Colonic mucosa (tissue), 4 donors: ENCODE measurements at regions not wholly inside any gene's neighbourhood (a gene's known extent, or its start where the extent isn't known, plus 50 kb on each side); places are given as distances from the start of the nearest gene placed in this dataset.

Experiments used
- DNase-seq: peaks from one replicate; pipeline ENCODE4 v3.0.0-alpha.2; 2020
- H3K27ac ChIP-seq: fragments of 200-600 bp; one replicate; pipeline ENCODE4 v1.8.0; 2021
- H3K27me3 ChIP-seq: fragments of 200-600 bp; one replicate; pipeline ENCODE4 v1.8.0; 2021
- H3K36me3 ChIP-seq: fragments of 200-600 bp; one replicate; pipeline ENCODE4 v1.8.0; 2021
- H3K4me1 ChIP-seq: fragments of 200-600 bp; one replicate; pipeline ENCODE4 v1.8.0; 2021; ENCODE audit warnings: mild to moderate bottlenecking
- H3K4me3 ChIP-seq: fragments of 200-600 bp; one replicate; pipeline ENCODE4 v1.8.0; 2021
- H3K9ac ChIP-seq, 2 donors: one replicate each; pipeline ENCODE4 v1.7.0; 2013; ENCODE audit warnings: control low read depth in 2 of 2, low read depth in 2 of 2, low read length in 2 of 2
- H3K9me3 ChIP-seq: fragments of 200-600 bp; one replicate; pipeline ENCODE4 v1.8.0; 2021
- intact Hi-C: fragments of 100-400 bp; cut with DNase I; formaldehyde crosslinking; loops from one replicate; pipeline ENCODE4 v1.14.1; 2022
- TF ChIP-seq, protein P1 (sequence below): fragments of 200-600 bp; IDR thresholded peaks from one replicate; pipeline ENCODE4 v1.8.0; 2022; ENCODE audit warnings: antibody characterized with exemption, mild to moderate bottlenecking
- donor health status: healthy.
- donor health status: DM: no; HTN: no; CAD: no.
- donor health status: DM: no; HTN: no; CAD: no.

DNA sequence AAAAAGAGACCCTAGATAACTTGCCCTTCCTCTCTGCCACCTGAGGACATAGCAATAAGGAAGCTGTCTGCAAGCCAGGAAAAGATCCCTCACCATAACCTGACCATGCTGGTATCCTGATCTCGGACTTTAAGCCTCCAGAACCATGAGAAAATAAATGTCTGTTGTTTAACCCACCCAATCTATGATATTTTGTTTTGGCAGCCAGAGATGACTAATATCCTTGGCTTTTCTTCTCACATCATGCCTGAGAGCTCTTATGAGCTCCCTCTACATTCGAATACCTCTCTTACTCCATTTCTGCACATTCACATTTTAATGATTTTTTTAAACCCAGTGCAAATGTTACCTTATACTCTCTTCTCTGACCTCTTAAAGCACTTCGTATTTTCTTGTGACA is 214.0 kb upstream of the CHRM2 start:
- Histone ChIP-seq H3K27me3 (no peaks in the 10 kb centered on the region), H3K9ac (no peak overlapping the region), H3K9me3 (no peaks in the 10 kb centered on the region), H3K4me1 (no peaks in the 10 kb centered on the region), H3K27ac (no peak overlapping the region), H3K36me3 (no peaks in the 10 kb centered on the region), H3K4me3 (no peak overlapping the region)
- TF ChIP-seq, protein P1, sequence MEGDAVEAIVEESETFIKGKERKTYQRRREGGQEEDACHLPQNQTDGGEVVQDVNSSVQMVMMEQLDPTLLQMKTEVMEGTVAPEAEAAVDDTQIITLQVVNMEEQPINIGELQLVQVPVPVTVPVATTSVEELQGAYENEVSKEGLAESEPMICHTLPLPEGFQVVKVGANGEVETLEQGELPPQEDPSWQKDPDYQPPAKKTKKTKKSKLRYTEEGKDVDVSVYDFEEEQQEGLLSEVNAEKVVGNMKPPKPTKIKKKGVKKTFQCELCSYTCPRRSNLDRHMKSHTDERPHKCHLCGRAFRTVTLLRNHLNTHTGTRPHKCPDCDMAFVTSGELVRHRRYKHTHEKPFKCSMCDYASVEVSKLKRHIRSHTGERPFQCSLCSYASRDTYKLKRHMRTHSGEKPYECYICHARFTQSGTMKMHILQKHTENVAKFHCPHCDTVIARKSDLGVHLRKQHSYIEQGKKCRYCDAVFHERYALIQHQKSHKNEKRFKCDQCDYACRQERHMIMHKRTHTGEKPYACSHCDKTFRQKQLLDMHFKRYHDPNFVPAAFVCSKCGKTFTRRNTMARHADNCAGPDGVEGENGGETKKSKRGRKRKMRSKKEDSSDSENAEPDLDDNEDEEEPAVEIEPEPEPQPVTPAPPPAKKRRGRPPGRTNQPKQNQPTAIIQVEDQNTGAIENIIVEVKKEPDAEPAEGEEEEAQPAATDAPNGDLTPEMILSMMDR: no peak
- DNase-seq: no peak
- intact Hi-C loops: no loop called here

- Histone ChIP-seq H3K27me3 (no peaks in the 10 kb centered on the region), H3K27ac (no peak overlapping the region), H3K36me3 (no peaks in the 10 kb centered on the region), H3K9me3 (no peaks in the 10 kb centered on the region), H3K4me3 (no peak overlapping the region), H3K4me1 (no peaks in the 10 kb centered on the region), H3K9ac (no peak overlapping the region)
- no peak for DNase-seq
- TF ChIP-seq, protein P1: no peak
- intact Hi-C loops: no loop called here
These were observed 215.6 kb upstream of the CHRM2 start for GRCh38 chr7:136652635-136653370.

DNA sequence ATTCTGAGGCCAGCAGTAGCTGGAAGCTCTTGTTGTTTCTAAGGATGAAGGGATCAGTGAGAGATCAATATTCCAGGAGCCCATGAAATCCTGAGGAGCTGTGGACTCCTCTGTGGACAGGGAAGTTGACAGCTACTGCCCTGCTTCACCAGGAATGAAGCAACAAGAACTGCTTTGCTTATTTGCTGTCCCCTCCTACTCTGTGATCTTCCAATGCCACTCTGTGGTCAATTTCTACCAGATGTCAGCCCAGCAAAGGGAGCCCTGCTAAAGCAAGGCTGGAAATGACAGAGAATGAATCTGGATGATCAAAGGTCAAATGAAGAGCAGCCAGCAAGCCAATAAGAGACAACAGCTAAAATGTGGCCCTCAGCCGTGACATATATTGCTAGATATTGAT is 227.5 kb upstream of the CHRM2 start:
- no peaks in the 10 kb centered on the region for H3K9me3 ChIP-seq
- DNase-seq: no peak

GRCh38 chr7:136637813-136638212 is 230.6 kb upstream of the CHRM2 start:
- no peak overlapping the region for H3K4me3 ChIP-seq
- intact Hi-C loops: no loop called here
- no peaks in the 10 kb centered on the region for H3K27me3 ChIP-seq
- TF ChIP-seq, protein P1: no peak
- no peak for DNase-seq
- no peak overlapping the region for H3K27ac ChIP-seq
- no peak overlapping the region for H3K9ac ChIP-seq
- H3K9me3 ChIP-seq: no peaks in the 10 kb centered on the region
- H3K4me1 ChIP-seq: no peaks in the 10 kb centered on the region
- no peaks in the 10 kb centered on the region for H3K36me3 ChIP-seq

More for the DNA sequence above, 227.5 kb upstream of the CHRM2 start:
- Histone ChIP-seq H3K4me3 (no peak overlapping the region), H3K27ac (no peak overlapping the region), H3K36me3 (no peaks in the 10 kb centered on the region), H3K27me3 (no peaks in the 10 kb centered on the region), H3K9ac (no peak overlapping the region), H3K4me1 (no peaks in the 10 kb centered on the region)
- intact Hi-C loops: no loop called here
- TF ChIP-seq, protein P1: no peak

- DNase-seq: no peak
- H3K4me3 ChIP-seq: no peak overlapping the region
- H3K9me3 ChIP-seq: no peaks in the 10 kb centered on the region
- TF ChIP-seq, protein P1: no peak
- no peak overlapping the region for H3K9ac ChIP-seq
- H3K27me3 ChIP-seq: no peaks in the 10 kb centered on the region
- no peak overlapping the region for H3K27ac ChIP-seq
- no peaks in the 10 kb centered on the region for H3K36me3 ChIP-seq
- intact Hi-C loops: no loop called here
- H3K4me1 ChIP-seq: no peaks in the 10 kb centered on the region
These were observed 232.7 kb upstream of the CHRM2 start for GRCh38 chr7:136635751-136636150.
